ENCODE measurements at regions not wholly inside any gene's neighbourhood (a gene's known extent, or its start where the extent isn't known, plus 50 kb on each side); places are given as distances from the start of the nearest gene placed in this dataset.

GRCh38 chr9:28730111-28730510 lies 1156.8 kb upstream of the C9orf72 start:
- Histone ChIP-seq H2BK5ac (ENCODE audit: low read depth, low read length) (no peak overlapping the region), H2BK120ac (replicated peaks; ENCODE audit: low read depth, low read length) (no peak overlapping the region), H3K27me3 (replicated peaks in 1 of 4; ENCODE audit: control insufficient read depth in 3 of 4, extremely low read depth in 1 of 4, insufficient read depth in 3 of 4, low read length in 3 of 4) (no peaks in the 10 kb centered on the region), H2BK20ac (ENCODE audit: low read length) (no peak overlapping the region), H3K23me2 (ENCODE audit: low read depth, low read length) (no peaks in the 10 kb centered on the region), H2BK12ac (ENCODE audit: low read depth, low read length) (no peak overlapping the region), H3K79me1 (ENCODE audit: low read depth, low read length) (no peaks in the 10 kb centered on the region), H2AFZ (ENCODE audit: low read length) (no peak overlapping the region), H3K23ac (ENCODE audit: insufficient read length) (no peak overlapping the region), H4K91ac (replicated peaks; ENCODE audit: insufficient read length, low read length) (no peak overlapping the region), H4K5ac (ENCODE audit: insufficient read length, low read depth, low read length) (no peak overlapping the region), H3K79me2 (ENCODE audit: control insufficient read depth in 1 of 2, insufficient read depth in 2 of 2, low read length in 2 of 2) (no peaks in the 10 kb centered on the region), H3K4me2 (ENCODE audit: insufficient read depth in 1 of 2, low read depth in 2 of 2, low read length in 2 of 2) (no peak overlapping the region), H3K36me3 (ENCODE audit: control insufficient read depth in 2 of 4, insufficient read depth in 4 of 4, low read length in 3 of 4) (no peaks in the 10 kb centered on the region), H3K4ac (replicated peaks; ENCODE audit: insufficient read length, low read depth, low read length) (no peak overlapping the region), H2BK15ac (ENCODE audit: low read length) (no peak overlapping the region), H3K4me3 (ENCODE audit: extremely low read depth in 1 of 4, insufficient read depth in 2 of 4, low read depth in 3 of 4, low read length in 4 of 4) (no peak overlapping the region), H3K9me3 (ENCODE audit: insufficient read depth in 2 of 2, low read depth in 1 of 2, low read length in 1 of 2) (no peaks in the 10 kb centered on the region), H4K8ac (ENCODE audit: extremely low read depth, insufficient read depth, low read length) (no peak overlapping the region), H2AK5ac (ENCODE audit: low read depth, low read length) (no peak overlapping the region), H3K27ac (ENCODE audit: low read depth, low read length) (no peak overlapping the region), H3K18ac (ENCODE audit: extremely low read depth, low read length) (no peak overlapping the region), H3K9ac (replicated peaks in 1 of 4; ENCODE audit: extremely low read depth in 1 of 4, low read depth in 3 of 4, low read length in 3 of 4) (no peak overlapping the region), H3K4me1 (replicated peaks in 1 of 4; ENCODE audit: control insufficient read depth in 3 of 4, insufficient read depth in 4 of 4, low read length in 3 of 4) (no peaks in the 10 kb centered on the region), H3K14ac (ENCODE audit: insufficient read length) (no peak overlapping the region), H3K56ac (replicated peaks; ENCODE audit: insufficient read length, low read depth, low read length) (no peak overlapping the region), H4K20me1 (replicated peaks in 1 of 2; ENCODE audit: control insufficient read depth in 1 of 2, insufficient read depth in 2 of 2, low read length in 2 of 2) (no peaks in the 10 kb centered on the region)
- TF ChIP-seq ATF2 (IDR thresholded peaks at IDR 0.05; ENCODE audit: low read length) (no peak), EP300 (IDR thresholded peaks at IDR 0.05; ENCODE audit: borderline replicate concordance in 1 of 2, low read depth in 2 of 2, low read length in 2 of 2) (no peak), TEAD4 (IDR thresholded peaks at IDR 0.05; ENCODE audit: low read depth, low read length) (0 out of 2 replicates have a peak, but pooled peaks have one; percentile 7), SIN3A (conservative IDR thresholded peaks at IDR 0.05 in 1 of 2, IDR thresholded peaks at IDR 0.05 in 1 of 2; ENCODE audit: low read depth in 1 of 2, low read length in 2 of 2) (no peak), SP1 (IDR thresholded peaks at IDR 0.05; ENCODE audit: low read depth, low read length) (no peak), CBX5 (IDR thresholded peaks at IDR 0.05; ENCODE audit: low read depth, low read length) (no peak), EZH2 (IDR thresholded peaks at IDR 0.05; ENCODE audit: low read depth, low read length, severe bottlenecking) (no peak)
- POLR2A ChIA-PET (ENCODE audit: partially characterized antibody): no interaction called here
- CTCF ChIA-PET (ENCODE audit: partially characterized antibody): interaction anchor here (0.6 kb wide), 1 partner anchor 1332 kb away, joined by 3 read pairs; no protein-coding TSS in a partner anchor
- DNase-seq (ENCODE audit: low read depth in 1 of 2, low spot score in 2 of 2) (no peak), FAIRE-seq (no peak)
- 87% methylated on average over 2 of the region's 2 CpGs; no CpG with 5 or more reads in 1 of the 2 experiments for WGBS, 2 experiments (ENCODE audit: extremely low coverage in 1 of 2, insufficient coverage in 1 of 2, insufficient read length in 1 of 2, insufficient replicate concordance in 2 of 2, low coverage in 1 of 2, low lambda C conversion rate in 2 of 2, missing lambda C conversion rate in 1 of 2)
